GM12878 (cell line): ENCODE measurements at regions not wholly inside any gene's neighbourhood (a gene's known extent, or its start where the extent isn't known, plus 50 kb on each side); places are given as distances from the start of the nearest gene placed in this dataset.

ENCODE experiments used
- CEBPB ChIP-seq, 2 experiments: fragments of 150-350 bp in 1 of 2; IDR thresholded peaks; 2 replicates each; pipeline ENCODE4 v1.6.1; 2012 to 2014; ENCODE audit warnings: low read depth in 2 of 2, low read length in 2 of 2, borderline replicate concordance in 1 of 2, inconsistent platforms in 1 of 2
- CHD2 ChIP-seq: IDR thresholded peaks from 2 replicates; pipeline ENCODE4 v1.6.1; 2011; ENCODE audit warnings: low read depth, low read length, improper control_type of control experiment, borderline replicate concordance
- IRF5 ChIP-seq: fragments of 450-650 bp; IDR thresholded peaks from 2 replicates; pipeline ENCODE4 v1.6.1; 2017; ENCODE audit warnings: borderline replicate concordance
- MYC ChIP-seq: IDR thresholded peaks from 2 replicates; pipeline ENCODE4 v1.6.1; 2011; ENCODE audit warnings: mild to moderate bottlenecking, low read length, moderate library complexity, inconsistent platforms; ENCODE audit not compliant: insufficient read depth, insufficient replicate concordance, insufficient read length, severe bottlenecking
- NKRF ChIP-seq: fragments of 450-650 bp; conservative IDR thresholded peaks from 2 replicates; pipeline ENCODE4 v1.6.1; 2017; ENCODE audit warnings: mild to moderate bottlenecking, moderate library complexity
- NR2C2 ChIP-seq: IDR thresholded peaks from 2 replicates; pipeline ENCODE4 v1.6.1; 2011; ENCODE audit warnings: borderline replicate concordance, low read depth; ENCODE audit not compliant: control insufficient read depth, insufficient read length
- PKNOX1 ChIP-seq: fragments of 450-650 bp; IDR thresholded peaks from 2 replicates; pipeline ENCODE4 v1.6.1; 2016; ENCODE audit warnings: mild to moderate bottlenecking
- RELB ChIP-seq: fragments of 450-650 bp; IDR thresholded peaks from 2 replicates; pipeline ENCODE4 v1.6.1; 2017; ENCODE audit warnings: low read depth, mild to moderate bottlenecking, moderate library complexity
- REST ChIP-seq: IDR thresholded peaks from 2 replicates; pipeline ENCODE4 v1.6.1; 2012; ENCODE audit warnings: mild to moderate bottlenecking, low read depth, low read length
- SMC3 ChIP-seq: IDR thresholded peaks from 2 replicates; pipeline ENCODE4 v1.6.1; 2011; ENCODE audit warnings: low read length, improper control_type of control experiment, borderline replicate concordance
- TCF3 ChIP-seq: IDR thresholded peaks from 2 replicates; pipeline ENCODE4 v1.6.1; 2012; ENCODE audit warnings: low read depth, mild to moderate bottlenecking, low read length, borderline replicate concordance; ENCODE audit not compliant: insufficient read depth

GRCh38 chr7:93728292-93728691 lies 153.8 kb upstream of the CALCR start (continued):
- TF ChIP-seq RELB, result no peak
- no peak for TF ChIP-seq IRF5
- TF ChIP-seq NKRF, result no peak
- no peak for TF ChIP-seq CHD2
- TF ChIP-seq REST, result no peak
- TF ChIP-seq TCF3, result no peak
- TF ChIP-seq NR2C2, result no peak
- TF ChIP-seq CEBPB (IDR thresholded peaks at IDR 0.05; ENCODE audit: borderline replicate concordance in 1 of 2, low read depth in 2 of 2, low read length in 2 of 2), result no peak
- TF ChIP-seq SMC3, result no peak
- TF ChIP-seq PKNOX1, result no peak
- no peak for TF ChIP-seq MYC
